CD1c-positive myeloid dendritic cell (primary cell): ENCODE measurements at regions not wholly inside any gene's neighbourhood (a gene's known extent, or its start where the extent isn't known, plus 50 kb on each side); places are given as distances from the start of the nearest gene placed in this dataset.

Experiments used
- DNase-seq: peaks from one replicate; pipeline ENCODE4 v3.0.0-alpha.2; 2016; ENCODE audit errors: extremely low spot score

GRCh38 chr1:38221006-38221649 is 174.5 kb upstream of the POU3F1 start:
- no peak for DNase-seq

GRCh38 chr1:38217316-38217715 is 170.7 kb upstream of the POU3F1 start:
- no peak for DNase-seq

GRCh38 chr1:38213646-38214434 is 167.2 kb upstream of the POU3F1 start:
- DNase-seq, result no peak

DNA sequence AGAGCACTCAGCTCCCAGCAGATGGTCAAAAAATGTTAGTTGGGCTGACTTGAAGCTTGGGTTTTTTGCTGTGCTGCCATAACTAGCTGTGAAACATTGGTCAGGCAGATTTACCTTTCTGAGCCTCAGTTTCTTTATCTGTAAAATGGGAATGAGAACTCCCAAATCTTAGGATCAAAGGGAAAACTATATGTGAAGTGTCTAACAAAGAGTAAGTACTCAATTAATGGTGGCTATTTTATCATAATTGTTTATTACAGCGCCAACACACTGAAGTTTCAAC is 164.2 kb upstream of the POU3F1 start:
- DNase-seq, result no peak

DNA sequence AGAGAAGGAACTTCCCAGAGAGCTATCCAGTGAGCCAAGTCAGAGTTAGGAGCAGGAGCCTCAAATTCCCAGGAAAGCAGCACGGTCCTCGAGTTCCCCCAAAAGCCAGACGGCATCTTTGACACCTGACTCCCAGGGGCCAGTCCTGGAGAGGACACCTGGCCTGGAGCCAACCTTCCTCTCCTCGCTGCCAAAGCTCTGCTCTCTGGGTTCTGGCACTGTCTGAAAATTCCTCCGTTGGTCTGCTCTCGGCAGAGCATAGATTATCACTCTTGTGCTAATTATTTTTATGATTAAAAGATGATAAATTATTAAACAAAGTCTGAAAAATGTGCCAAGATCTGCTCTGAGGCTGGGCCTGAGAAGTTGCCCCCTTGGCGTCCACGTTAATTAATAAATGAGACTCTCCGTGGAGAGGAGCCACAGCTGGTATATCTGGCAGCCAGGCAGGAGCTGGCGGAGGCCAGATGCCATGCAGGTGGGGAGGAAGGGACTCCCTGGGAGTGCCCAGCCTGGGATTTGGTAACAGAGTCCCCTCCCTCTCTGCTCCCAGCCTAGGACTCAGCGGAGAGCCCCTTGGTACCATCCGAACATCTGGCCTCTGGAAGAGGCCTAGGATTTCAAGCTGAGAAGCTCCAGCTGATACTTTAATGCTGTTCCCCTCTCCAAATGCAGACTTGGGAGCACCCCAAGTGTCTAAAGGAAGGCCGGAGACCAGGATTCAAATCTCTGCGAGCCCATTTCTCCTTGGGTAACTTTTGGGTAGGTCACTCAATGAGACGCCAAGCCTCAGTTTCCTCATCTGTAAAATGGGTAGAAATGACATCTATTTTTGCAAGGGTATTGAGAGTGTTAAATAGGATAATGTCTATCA is 163.7 kb upstream of the POU3F1 start:
- no peak for DNase-seq

- no peak for DNase-seq
Observed at GRCh38 chr1:38208716-38209632, 162.4 kb upstream of the POU3F1 start.

- DNase-seq, result no peak
Observed at GRCh38 chr1:38207906-38208305, 161.3 kb upstream of the POU3F1 start.

GRCh38 chr1:38207275-38207674 is 160.7 kb upstream of the POU3F1 start:
- no peak for DNase-seq

GRCh38 chr1:38204698-38205097 is 158.1 kb upstream of the POU3F1 start:
- DNase-seq, result no peak

GRCh38 chr1:38203441-38203840 is 156.8 kb upstream of the POU3F1 start:
- no peak for DNase-seq

DNA sequence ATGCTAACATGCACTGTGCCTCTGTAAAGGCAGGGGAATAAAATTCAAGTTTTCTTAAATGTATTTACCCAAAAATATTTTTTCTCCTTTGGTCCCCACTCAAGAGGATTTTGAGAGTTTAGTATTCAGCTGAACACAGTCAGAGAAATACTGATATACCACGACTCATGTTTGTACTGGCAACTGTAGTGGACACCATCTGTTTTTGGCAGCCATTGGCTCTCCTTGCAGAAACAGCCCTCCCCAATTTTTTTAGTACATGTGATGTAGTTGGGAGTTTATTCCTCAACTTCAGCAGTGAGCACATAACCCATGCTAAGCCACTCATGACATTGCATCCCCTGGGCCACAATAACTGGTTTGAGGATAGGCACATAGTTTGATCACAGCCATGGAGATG is 154.8 kb upstream of the POU3F1 start:
- no peak for DNase-seq

- no peak for DNase-seq
Observed at GRCh38 chr1:38198621-38199020, 152.0 kb upstream of the POU3F1 start.

DNA sequence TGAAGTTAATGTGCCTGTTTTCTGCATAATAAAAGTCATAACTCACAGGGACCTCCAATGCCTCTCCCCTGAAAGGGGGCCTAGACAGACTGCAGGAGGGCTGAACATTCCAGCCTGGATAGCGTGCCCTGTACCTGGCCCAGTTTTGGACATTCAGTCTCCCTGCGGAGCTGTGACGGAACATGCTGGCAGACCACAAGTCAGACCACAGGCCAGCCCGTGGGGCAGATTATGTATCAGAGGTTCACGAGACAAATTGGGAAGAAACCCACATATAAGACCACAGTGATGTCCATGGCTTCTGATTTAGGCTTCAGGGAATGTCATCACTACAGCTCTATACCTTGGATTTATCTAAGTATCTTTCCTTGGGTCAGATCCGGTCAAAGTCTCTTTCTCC is 151.5 kb upstream of the POU3F1 start:
- DNase-seq, result no peak

DNA sequence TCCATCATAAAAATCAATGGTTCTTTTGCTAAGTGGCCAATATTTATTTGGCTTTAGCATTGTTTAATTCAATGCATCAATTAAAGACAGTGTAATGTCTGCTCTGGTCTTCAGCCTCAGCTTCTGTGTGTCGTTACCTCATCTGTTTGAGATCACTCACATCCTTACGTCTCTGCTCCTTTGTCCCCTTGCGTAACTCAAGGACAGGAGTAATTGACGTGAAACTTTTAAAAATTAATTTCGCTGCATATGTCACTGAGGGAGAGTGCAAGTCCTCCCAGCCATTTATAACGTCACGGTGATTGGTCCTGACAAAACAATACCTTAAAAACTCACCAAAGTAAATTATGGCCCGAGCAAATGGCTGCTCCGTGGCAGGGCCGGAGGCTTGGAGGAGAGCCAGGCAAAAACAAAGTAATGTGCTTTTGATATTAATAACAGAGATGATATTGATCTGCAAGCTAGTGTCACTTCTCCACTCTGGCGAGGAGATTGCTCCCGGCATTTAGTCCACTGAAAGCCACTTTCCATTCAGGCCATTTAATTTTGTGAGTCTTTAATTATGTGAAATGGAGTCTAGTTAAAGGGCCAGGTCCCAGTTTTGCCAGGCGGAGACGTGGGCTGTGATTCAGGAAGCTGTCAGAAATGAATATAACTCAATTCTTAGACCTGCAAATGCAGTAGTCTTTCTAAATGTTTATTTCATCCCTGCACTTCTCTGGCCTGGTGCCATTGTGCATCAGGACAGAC is 150.9 kb upstream of the POU3F1 start:
- DNase-seq, result no peak

- no peak for DNase-seq
Observed at GRCh38 chr1:38194472-38194871, 147.9 kb upstream of the POU3F1 start.

GRCh38 chr1:38193040-38193439 is 146.4 kb upstream of the POU3F1 start:
- DNase-seq, result no peak

- no peak for DNase-seq
Observed at GRCh38 chr1:38191461-38191860, 144.9 kb upstream of the POU3F1 start.

DNA sequence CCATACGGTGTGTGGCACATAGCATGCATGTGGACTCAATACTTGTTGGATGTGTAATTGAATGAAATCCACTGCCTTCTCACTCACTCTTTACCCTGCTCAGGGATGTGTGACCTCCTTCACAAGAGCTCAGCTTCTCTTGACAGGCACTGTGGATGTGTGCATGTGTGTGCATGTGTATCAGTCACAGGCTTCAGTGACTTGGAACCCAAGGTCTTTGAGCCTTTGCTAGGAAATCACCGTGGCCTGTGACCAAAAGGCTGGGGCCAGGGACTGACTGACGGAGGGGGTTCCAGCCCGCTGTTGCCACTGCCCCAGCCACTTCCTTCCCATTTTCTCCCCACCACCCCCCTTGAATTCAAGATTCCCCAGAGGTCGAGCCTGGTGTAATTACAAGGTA is 144.4 kb upstream of the POU3F1 start:
- DNase-seq, result no peak

DNA sequence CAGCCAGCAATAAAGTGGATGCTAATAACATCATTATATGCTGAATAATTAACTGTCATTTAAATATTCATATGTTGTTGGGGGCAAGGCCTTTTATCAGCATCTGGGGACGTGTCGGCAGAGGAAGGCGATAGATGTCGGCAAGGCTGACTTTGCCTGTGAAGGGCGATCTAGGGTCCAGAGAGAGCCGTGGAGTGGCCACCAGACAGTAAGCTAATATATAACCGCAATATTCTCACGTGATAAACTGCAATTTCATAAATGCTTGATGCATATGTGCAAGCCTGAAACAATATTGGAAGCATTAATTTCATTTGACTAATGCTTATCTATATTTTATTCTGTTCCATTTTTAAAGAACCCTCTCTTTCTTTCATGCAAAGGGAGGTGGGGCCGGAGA is 141.0 kb upstream of the POU3F1 start:
- DNase-seq, result no peak

GRCh38 chr1:38186566-38186965 is 140.0 kb upstream of the POU3F1 start:
- DNase-seq, result peak; percentile 3

DNA sequence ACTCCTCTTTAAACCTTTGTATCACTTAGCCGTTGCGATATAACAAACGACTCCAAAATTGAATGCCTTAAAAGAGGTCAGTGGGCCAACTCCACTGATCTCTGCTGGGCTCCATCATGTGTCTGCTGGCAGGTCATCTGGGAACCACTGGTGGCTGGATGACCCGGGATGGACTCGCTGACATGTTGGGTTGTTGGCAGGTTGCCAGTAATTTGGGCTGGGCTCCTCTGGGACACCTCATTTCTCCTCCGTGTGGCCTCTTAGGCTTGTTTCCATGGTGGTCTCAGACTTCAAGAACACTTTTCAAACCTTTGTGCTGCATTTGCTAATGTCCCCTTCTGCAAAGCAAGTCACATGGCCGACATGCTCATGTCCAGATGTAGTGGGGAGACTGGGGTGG is 139.3 kb upstream of the POU3F1 start:
- DNase-seq, result no peak
